ENCODE measurements at regions not wholly inside any gene's neighbourhood (a gene's known extent, or its start where the extent isn't known, plus 50 kb on each side); places are given as distances from the start of the nearest gene placed in this dataset.

DNA sequence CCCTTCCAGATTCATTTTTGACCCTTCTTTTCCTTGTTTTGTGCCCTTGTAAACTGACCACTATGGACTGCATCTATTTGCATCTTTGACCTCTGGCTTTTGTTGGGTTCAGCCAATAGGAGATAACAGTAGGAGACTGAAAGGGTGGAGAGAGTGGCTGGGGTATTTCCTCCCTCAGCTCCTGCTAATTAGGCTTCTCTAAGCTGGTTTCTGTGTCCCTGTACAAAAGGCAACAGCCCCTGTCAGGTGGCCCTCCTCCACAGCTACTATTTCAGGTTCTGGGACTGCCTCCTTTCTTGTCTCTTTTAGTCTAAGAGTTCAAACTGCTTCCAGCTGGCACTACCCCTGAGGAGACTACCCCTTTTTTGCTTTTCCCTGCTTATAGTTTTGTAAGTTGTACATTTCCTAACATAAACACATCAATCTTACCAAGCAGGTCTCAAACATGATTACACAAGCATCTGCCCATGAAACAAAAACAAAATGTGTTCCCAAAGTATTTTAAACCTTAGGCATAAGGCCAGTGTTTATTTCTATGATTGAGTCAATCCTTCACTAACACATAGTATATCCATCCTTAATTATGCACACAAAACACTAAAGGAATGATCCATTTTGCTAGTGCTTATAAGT is 262.0 kb upstream of the TRPM3 start:
- TF ChIP-seq, protein P1, sequence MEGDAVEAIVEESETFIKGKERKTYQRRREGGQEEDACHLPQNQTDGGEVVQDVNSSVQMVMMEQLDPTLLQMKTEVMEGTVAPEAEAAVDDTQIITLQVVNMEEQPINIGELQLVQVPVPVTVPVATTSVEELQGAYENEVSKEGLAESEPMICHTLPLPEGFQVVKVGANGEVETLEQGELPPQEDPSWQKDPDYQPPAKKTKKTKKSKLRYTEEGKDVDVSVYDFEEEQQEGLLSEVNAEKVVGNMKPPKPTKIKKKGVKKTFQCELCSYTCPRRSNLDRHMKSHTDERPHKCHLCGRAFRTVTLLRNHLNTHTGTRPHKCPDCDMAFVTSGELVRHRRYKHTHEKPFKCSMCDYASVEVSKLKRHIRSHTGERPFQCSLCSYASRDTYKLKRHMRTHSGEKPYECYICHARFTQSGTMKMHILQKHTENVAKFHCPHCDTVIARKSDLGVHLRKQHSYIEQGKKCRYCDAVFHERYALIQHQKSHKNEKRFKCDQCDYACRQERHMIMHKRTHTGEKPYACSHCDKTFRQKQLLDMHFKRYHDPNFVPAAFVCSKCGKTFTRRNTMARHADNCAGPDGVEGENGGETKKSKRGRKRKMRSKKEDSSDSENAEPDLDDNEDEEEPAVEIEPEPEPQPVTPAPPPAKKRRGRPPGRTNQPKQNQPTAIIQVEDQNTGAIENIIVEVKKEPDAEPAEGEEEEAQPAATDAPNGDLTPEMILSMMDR (IDR thresholded peaks at IDR 0.05; ENCODE audit: low read depth, low read length), result no peak
- no peak for DNase-seq (ENCODE audit: extremely low read depth, low read depth)

- TF ChIP-seq, protein P1 (IDR thresholded peaks at IDR 0.05; ENCODE audit: low read depth, low read length), result no peak
- no peak for DNase-seq (ENCODE audit: extremely low read depth, low read depth)
Measured at GRCh38 chr9:71368157-71368556, 246.7 kb upstream of the TRPM3 start.

DNA sequence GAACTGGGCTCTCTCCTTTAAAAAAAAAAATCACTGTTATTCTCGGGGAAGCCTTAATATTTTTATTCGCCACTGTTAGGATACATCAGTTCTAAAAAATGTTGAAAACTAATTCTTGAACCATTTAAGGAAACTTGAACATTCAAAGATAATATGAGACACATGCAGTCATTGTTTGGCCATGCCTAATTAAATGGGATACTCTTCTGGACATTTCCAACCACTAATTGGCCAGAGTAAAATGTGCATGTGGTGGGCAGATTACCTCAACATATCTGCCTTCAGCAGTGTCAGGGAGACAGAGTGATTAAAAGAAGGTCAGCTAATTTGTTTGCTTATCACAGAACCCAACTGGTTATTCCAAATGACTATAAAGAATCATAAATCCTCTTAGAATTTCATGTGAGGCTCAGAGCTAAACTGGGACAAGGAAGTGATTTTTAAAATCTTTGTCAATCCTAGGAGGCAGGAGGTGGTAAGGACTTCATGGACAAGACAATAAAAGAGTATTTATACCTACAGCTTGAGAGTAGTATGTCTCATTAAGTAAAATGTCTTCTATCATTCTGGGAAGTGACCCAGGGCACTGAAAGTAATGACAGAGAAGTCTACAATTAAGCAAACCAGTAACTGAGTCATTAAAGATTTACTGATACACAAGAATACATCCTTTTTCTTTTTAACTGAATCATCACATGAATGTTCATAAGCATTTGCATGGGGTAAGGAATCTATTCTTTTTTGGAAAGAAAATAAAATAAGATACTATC is 242.9 kb upstream of the TRPM3 start:
- peak; percentile 47 for DNase-seq (ENCODE audit: extremely low read depth, low read depth)
- TF ChIP-seq, protein P1 (IDR thresholded peaks at IDR 0.05; ENCODE audit: low read depth, low read length), result no peak

DNA sequence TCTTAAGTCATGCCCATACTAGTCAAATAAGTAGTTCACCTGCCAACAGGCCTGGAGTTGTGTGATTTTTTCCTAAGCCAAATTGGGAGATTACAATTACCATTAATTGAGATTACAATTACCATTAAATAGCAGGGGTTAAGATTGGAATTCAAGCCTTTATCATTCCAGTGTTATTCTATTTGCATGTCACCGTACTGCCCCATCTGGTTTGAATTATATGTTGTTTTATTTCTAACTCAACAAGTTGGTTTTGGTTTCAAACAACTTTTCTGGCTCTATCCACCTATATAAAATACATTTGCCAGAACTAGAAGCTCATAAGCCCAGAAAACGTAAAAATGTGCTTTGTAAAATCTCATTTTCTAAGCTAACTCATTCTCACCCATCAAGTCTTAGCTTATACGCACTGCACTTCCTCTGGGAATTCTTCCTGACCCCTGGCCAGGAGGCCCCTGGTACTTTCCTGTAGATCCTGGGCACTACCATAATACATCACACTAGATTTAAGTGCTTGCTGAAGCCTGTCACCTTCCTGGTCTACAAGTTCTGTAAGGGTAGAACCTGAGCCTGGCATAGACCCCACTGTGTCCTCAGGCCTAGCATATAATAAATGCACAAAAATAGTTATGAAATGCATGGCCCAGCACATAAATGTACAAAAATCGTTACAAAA is 242.0 kb upstream of the TRPM3 start:
- TF ChIP-seq, protein P1 (IDR thresholded peaks at IDR 0.05; ENCODE audit: low read depth, low read length), result no peak
- DNase-seq (ENCODE audit: extremely low read depth, low read depth), result peak; percentile 29

- no peak for DNase-seq (ENCODE audit: extremely low read depth, low read depth)
- TF ChIP-seq, protein P1 (IDR thresholded peaks at IDR 0.05; ENCODE audit: low read depth, low read length), result no peak
Measured at GRCh38 chr9:71361357-71361756, 239.9 kb upstream of the TRPM3 start.

- DNase-seq (ENCODE audit: extremely low read depth, low read depth), result no peak
- TF ChIP-seq, protein P1 (IDR thresholded peaks at IDR 0.05; ENCODE audit: low read depth, low read length), result no peak
Measured at GRCh38 chr9:71357346-71357745, 235.9 kb upstream of the TRPM3 start.

DNA sequence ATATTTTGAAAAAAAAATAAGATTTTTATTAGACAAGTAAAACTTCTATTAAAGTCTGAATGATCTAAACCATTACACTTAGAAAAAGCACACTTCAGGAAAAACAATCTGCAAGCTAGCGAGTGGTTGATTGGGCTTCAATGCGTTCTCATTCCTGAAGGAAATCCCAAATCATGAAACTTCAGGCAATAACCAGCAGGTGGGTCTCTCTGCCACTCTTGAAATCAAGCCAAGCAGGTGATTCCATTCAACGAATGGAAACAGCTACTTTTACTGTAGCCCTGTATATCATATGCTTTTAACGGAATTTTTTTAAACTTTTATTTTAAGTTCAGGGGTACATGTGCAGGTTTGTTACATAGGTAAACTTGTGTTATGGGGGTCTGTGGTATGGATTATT is 234.5 kb upstream of the TRPM3 start:
- DNase-seq (ENCODE audit: extremely low read depth, low read depth), result no peak

More for the DNA sequence above, 234.5 kb upstream of the TRPM3 start:
- TF ChIP-seq, protein P1 (IDR thresholded peaks at IDR 0.05; ENCODE audit: low read depth, low read length), result no peak

Data from AG09319 (cell line).